Endodermal cell (in vitro differentiated cells): ENCODE measurements at regions not wholly inside any gene's neighbourhood (a gene's known extent, or its start where the extent isn't known, plus 50 kb on each side); places are given as distances from the start of the nearest gene placed in this dataset.

Source experiments
- DNase-seq: peaks from one replicate; pipeline ENCODE4 v3.0.0-alpha.2; 2017
- H3K27ac ChIP-seq: 2 replicates; pipeline ENCODE4 v1.5.1; 2013; ENCODE audit warnings: mild to moderate bottlenecking, low read depth, low read length, moderate library complexity
- H3K27me3 ChIP-seq: 2 replicates; pipeline ENCODE4 v1.6.1; 2013; ENCODE audit warnings: mild to moderate bottlenecking, low read length, moderate library complexity; ENCODE audit not compliant: insufficient read depth, control insufficient read depth, poor library complexity, severe bottlenecking
- H3K36me3 ChIP-seq: 2 replicates; pipeline ENCODE4 v1.7.0; 2013; ENCODE audit warnings: mild to moderate bottlenecking, low read length, moderate library complexity; ENCODE audit not compliant: control insufficient read depth, insufficient read depth
- H3K4me1 ChIP-seq: one replicate; pipeline ENCODE4 v1.7.0; 2013; ENCODE audit warnings: low read length; ENCODE audit not compliant: control insufficient read depth, insufficient read depth
- H3K4me3 ChIP-seq: 2 replicates; pipeline ENCODE4 v1.5.1; 2013; ENCODE audit warnings: mild to moderate bottlenecking, low read length, moderate library complexity
- H3K9ac ChIP-seq: 2 replicates; pipeline ENCODE4 v1.6.1; 2013; ENCODE audit warnings: mild to moderate bottlenecking, low read length, moderate library complexity; ENCODE audit not compliant: poor library complexity, severe bottlenecking; ENCODE audit errors: extremely low read depth
- H3K9me3 ChIP-seq: 2 replicates; pipeline ENCODE4 v1.6.1; 2013; ENCODE audit warnings: mild to moderate bottlenecking, low read length, moderate library complexity; ENCODE audit not compliant: control insufficient read depth
- H3K27ac Mint-ChIP-seq: 2 replicates; pipeline ENCODE4 v1.8.0; 2020; ENCODE audit warnings: mixed read lengths
- H3K27me3 Mint-ChIP-seq: 2 replicates; pipeline ENCODE4 v1.8.0; 2021; ENCODE audit warnings: mild to moderate bottlenecking, mixed read lengths; ENCODE audit not compliant: insufficient read depth
- H3K36me3 Mint-ChIP-seq: 2 replicates; pipeline ENCODE4 v1.8.0; 2020; ENCODE audit warnings: low read depth, mixed read lengths
- H3K4me1 Mint-ChIP-seq: 2 replicates; pipeline ENCODE4 v1.8.0; 2020; ENCODE audit warnings: mixed read lengths
- H3K4me3 Mint-ChIP-seq: 2 replicates; pipeline ENCODE4 v1.8.0; 2020; ENCODE audit warnings: mild to moderate bottlenecking, moderate library complexity, mixed read lengths
- H3K9me3 Mint-ChIP-seq: 2 replicates; pipeline ENCODE4 v1.8.0; 2020; ENCODE audit warnings: mild to moderate bottlenecking, mixed read lengths
- CTCF ChIP-seq: fragments of 200-600 bp; sonication (generic); conservative IDR thresholded peaks from 2 replicates; pipeline ENCODE4 v1.5.0; 2021; ENCODE audit warnings: antibody characterized with exemption, mild to moderate bottlenecking
- WGBS, 2 experiments: methylation state at CpG; one replicate each; pipeline versions ENCODE4 v1.1.5 to v1.1.7; 2013; ENCODE audit warnings: missing lambda C conversion rate in 2 of 2, mixed read lengths in 1 of 2; ENCODE audit not compliant: insufficient coverage in 1 of 2, insufficient read length in 1 of 2; 5-methylcytosine and 5-hydroxymethylcytosine counted together

GRCh38 chr6:105779110-105779509, 307.0 kb upstream of the PRDM1 start:
- no peaks in the 10 kb centered on the region for H3K36me3 ChIP-seq
- Mint-ChIP-seq H3K27ac (no peak overlapping the region), H3K4me3 (no peak overlapping the region), H3K36me3 (peaks cover 8% of the 10 kb centered on the region), H3K27me3 (no peaks in the 10 kb centered on the region), H3K4me1 (no peaks in the 10 kb centered on the region), H3K9me3 (peaks cover 21% of the 10 kb centered on the region)
- H3K9ac ChIP-seq, result no peak overlapping the region
- no peak for TF ChIP-seq CTCF
- H3K4me1 ChIP-seq, result no peaks in the 10 kb centered on the region
- no peak for DNase-seq
- H3K27ac ChIP-seq, result no peak overlapping the region
- no peaks in the 10 kb centered on the region for H3K27me3 ChIP-seq
- peaks cover 22% of the 10 kb centered on the region for H3K9me3 ChIP-seq
- no peak overlapping the region for H3K4me3 ChIP-seq
- 93% methylated on average over 5 of the region's 5 CpGs for WGBS, 2 experiments

- Histone ChIP-seq H3K9me3 (peaks cover 28% of the 10 kb centered on the region), H3K4me1 (no peaks in the 10 kb centered on the region), H3K27me3 (no peaks in the 10 kb centered on the region), H3K4me3 (peak overlapping the region; percentile 8), H3K36me3 (no peaks in the 10 kb centered on the region), H3K27ac (no peak overlapping the region), H3K9ac (no peak overlapping the region)
- WGBS, 2 experiments, result 67% methylated on average over 1 of the region's 1 CpG; no CpG with 5 or more reads in 1 of the 2 experiments
- H3K27ac Mint-ChIP-seq, result no peak overlapping the region
- peaks cover 21% of the 10 kb centered on the region for H3K9me3 Mint-ChIP-seq
- no peak overlapping the region for H3K4me3 Mint-ChIP-seq
- no peak for DNase-seq
- H3K4me1 Mint-ChIP-seq, result peaks cover 15% of the 10 kb centered on the region
- no peaks in the 10 kb centered on the region for H3K27me3 Mint-ChIP-seq
- peaks cover 8% of the 10 kb centered on the region for H3K36me3 Mint-ChIP-seq
- no peak for TF ChIP-seq CTCF
Observed at GRCh38 chr6:105775095-105775494, 311.0 kb upstream of the PRDM1 start.

- no peak overlapping the region for H3K27ac ChIP-seq
- H3K9me3 ChIP-seq, result peaks cover 28% of the 10 kb centered on the region
- peaks cover 21% of the 10 kb centered on the region for H3K9me3 Mint-ChIP-seq
- peaks cover 15% of the 10 kb centered on the region for H3K4me1 Mint-ChIP-seq
- no peak overlapping the region for H3K9ac ChIP-seq
- H3K4me3 Mint-ChIP-seq, result no peak overlapping the region
- H3K4me1 ChIP-seq, result no peaks in the 10 kb centered on the region
- no peak overlapping the region for H3K4me3 ChIP-seq
- DNase-seq, result no peak
- H3K36me3 Mint-ChIP-seq, result peaks cover 8% of the 10 kb centered on the region
- H3K27ac Mint-ChIP-seq, result no peak overlapping the region
- H3K27me3 Mint-ChIP-seq, result no peaks in the 10 kb centered on the region
- TF ChIP-seq CTCF, result no peak
- WGBS, 2 experiments, result no CpG with 5 or more reads among the region's 1 CpG
- H3K36me3 ChIP-seq, result no peaks in the 10 kb centered on the region
- no peaks in the 10 kb centered on the region for H3K27me3 ChIP-seq
Observed at GRCh38 chr6:105774247-105774646, 311.9 kb upstream of the PRDM1 start.
